HCEC 1CT (cell line): ENCODE measurements at regions not wholly inside any gene's neighbourhood (a gene's known extent, or its start where the extent isn't known, plus 50 kb on each side); places are given as distances from the start of the nearest gene placed in this dataset.

Source experiments
- DNase-seq: peaks from one replicate; pipeline ENCODE4 v3.0.0-alpha.2; 2017

GRCh38 chr1:24999426-24999825 is 69.3 kb upstream of the RUNX3 start:
- no peak for DNase-seq

DNA sequence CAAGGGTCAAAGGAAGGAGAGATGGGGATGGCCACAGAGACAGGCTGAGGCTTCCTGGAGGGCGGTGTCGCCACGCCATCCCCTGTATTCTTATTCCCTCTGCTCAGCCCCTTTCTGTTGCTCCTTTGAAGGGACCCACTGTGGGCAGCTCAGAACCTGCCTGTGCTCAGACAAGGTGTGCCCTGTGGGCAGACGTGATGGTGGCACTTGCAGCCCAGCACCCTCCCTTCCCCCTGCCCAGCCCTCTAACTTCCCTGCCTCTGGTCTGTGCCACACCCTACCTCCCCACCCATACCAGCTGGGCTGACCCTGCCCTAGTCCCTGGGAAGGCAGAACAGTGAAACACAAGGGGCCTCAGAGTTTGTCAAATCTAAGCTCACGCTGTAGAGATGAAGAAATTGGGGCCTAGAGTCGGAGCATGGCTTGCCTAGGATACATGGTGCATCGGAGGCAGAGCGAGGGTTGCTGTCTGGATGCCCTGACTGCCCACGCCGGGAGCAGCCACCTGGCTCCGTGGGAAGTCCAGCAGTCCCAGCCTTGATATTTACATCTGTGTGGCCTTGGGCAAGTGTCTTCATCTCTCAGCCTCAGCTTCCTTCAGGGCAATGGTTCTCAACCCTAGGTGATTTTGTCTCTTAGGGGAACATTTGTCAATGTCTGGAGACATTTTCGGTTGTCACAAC is 68.6 kb upstream of the RUNX3 start:
- DNase-seq = no peak

DNA sequence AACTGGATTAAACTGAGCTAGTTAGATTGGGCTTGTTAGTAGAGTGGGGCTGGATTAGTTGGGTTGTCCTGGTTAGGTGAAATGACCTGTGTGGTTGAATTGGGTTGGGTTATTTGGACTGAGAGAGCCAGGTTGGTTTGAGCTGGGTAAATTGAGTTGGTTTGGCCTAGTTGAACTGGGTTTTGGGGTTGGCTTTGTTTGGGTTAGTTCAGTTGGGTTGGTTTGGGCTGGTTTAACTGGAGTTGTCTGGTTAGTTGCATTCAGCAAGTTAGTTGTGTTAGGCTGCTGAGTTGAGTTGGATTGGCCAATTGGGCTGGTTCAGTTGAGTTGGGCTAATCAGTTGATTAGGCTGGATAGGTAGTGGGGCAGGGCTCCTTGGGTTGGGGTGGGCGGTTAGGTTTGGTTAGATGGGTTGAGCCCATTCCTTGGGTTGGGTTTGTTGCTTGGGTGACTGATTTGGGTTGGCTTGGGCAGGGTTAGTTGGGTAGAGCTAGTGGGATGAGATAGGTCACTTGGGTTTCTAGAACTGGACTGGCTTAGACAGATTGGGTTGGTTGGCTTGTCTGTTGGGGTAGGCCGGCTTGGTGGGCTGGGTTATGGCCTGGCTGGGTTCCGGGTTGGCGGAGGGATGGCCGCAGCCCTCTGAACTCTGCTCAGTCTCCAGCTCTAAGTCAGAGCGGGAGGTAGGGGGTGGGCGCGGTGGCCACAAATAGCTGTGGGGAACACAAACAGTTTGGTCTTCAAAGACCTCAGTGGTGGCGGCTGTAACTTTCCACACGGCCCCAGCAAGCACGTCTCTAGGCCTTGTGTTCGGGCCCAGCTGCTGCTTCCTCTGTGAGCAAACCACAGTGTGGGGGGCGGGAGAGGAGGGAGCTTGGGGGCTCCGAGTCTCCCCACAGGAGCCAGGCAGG is 67.2 kb upstream of the RUNX3 start:
- no peak for DNase-seq

DNA sequence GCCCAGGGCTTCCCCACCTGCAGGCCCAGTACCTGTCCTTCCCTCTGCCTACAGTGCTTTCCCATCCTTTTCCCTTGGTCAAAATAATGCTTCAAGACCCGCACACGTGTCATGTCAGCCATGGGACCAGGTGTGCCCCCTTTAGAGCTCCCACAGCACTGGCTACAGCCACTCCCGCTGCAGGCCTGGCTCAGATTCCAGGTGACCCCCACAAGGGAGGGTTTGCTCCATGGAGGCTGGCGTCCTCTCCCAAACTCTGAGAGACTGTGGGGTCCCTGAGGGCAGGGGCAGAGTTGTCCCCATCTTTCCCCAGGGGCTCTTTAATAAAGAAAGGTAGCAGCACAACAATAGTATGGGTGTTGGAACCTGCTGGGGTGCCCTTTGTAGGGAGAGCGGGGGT is 66.4 kb upstream of the RUNX3 start:
- DNase-seq = no peak

DNA sequence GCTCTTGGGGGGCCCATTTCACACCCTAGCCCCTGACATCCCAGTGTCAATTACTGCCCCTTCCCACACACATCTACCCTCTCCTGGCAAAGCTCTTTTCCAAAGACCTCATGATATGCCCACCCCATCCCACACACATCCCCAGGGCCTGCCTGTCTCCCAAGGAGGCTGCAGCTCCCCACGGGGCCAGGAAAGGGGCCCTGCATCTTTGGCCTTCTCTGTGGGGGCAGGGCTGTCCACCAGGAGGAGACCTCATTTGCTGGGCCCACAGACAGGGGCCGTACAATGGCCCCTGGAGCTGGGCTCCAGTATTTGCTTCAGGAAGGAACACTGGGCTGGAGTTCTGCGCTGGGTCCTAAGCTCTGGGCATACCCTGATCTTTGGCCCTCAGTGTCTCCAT is 65.6 kb upstream of the RUNX3 start:
- DNase-seq = no peak

DNA sequence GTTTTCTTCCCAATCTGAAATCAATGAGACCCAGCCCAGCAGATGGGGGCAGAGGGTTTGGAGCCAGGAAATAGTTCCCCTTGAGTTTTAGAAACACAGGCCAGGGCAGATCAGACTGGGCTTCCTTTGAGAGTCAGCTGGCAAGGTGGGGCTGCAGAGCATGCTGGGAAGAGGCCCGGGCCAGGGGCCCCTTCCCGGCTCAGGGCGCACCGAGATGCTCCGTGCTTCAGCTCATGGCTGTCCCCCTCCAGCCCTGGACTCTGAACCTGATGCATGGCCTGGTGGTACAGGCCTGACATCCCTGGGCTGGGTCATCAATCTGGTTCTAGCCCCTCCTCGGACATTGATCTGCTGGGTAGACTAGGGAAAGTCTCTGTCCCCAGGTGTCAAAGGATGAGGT is 65.1 kb upstream of the RUNX3 start:
- no peak for DNase-seq

GRCh38 chr1:24993871-24994580 is 64.0 kb upstream of the RUNX3 start:
- no peak for DNase-seq

DNA sequence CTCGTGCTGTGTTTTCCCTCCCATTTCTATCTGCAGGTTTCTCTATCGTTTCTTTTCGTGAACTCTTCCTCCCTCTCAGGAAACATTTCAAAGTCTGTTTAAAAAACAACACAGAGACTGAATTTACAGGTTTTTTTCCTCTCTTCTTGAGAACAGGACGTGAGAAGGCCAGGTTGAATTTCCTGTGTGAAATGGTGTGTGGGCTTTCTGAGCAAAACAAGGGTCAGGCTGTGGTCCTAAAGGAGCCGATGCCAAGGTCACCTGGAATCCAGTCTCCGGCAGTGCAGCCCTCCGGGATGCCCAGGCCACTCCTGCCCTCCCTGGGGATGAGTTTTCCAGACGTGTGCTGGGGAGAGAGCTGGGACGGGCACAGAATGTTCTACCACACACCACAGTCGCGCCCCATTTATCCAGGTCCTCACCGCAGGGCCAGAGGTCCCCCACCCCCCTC is 62.7 kb upstream of the RUNX3 start:
- no peak for DNase-seq

DNA sequence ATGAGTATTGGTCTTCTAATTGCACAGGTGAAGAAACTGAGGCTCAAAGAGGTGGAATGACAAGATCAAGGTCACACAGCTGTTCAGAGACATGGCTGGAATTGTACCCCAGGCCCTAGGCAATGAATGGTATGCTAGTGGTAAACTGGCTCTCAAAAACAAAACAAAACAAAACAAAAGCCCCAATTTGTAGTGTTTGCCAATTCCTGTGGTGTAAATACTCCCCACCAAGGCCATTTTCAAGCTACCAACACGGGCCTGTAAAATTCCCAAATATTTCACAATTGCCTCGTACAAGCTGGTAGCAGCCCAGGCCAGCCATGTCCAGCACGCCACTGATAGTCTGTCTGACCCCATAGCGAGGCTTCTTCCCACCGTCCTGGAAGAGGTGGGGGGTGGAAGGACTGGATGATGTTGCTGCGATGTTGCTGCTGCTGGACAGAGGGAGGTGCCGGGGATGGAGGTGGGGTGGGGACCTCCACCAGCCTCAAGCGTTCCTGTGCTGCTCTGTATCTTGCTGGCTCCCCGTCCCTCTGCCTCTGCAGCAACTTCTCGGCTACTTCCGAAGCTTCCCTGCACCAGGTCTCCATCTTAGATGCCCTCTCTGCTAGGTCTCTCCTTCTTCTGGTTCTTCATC is 62.2 kb upstream of the RUNX3 start:
- DNase-seq = no peak

DNA sequence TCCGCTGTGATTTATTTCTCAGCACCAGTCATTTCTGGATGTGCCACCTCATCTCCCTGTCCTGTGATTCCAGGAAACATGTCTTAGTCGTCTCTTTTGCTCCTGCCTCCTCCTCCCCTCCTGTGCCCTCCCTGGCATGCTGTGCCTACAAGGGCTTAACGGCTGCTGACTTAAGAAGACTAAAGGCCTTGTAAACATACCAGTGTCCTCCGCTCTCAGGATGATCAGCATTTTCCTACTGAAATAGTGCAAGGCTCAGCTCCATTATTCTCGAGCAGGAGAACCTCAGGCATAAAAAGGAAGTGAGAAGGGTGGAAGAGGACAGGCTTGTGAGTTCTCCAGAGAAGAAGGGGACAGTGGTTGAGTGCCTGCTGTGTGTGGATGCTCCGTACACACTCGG is 61.6 kb upstream of the RUNX3 start:
- no peak for DNase-seq

- DNase-seq = no peak
Observed at GRCh38 chr1:24990779-24991641, 60.9 kb upstream of the RUNX3 start.

- no peak for DNase-seq
Observed at GRCh38 chr1:24990136-24990535, 60.1 kb upstream of the RUNX3 start.

GRCh38 chr1:24989082-24989481 is 59.0 kb upstream of the RUNX3 start:
- no peak for DNase-seq

- no peak for DNase-seq
Observed at GRCh38 chr1:24988558-24988912, 58.5 kb upstream of the RUNX3 start.

DNA sequence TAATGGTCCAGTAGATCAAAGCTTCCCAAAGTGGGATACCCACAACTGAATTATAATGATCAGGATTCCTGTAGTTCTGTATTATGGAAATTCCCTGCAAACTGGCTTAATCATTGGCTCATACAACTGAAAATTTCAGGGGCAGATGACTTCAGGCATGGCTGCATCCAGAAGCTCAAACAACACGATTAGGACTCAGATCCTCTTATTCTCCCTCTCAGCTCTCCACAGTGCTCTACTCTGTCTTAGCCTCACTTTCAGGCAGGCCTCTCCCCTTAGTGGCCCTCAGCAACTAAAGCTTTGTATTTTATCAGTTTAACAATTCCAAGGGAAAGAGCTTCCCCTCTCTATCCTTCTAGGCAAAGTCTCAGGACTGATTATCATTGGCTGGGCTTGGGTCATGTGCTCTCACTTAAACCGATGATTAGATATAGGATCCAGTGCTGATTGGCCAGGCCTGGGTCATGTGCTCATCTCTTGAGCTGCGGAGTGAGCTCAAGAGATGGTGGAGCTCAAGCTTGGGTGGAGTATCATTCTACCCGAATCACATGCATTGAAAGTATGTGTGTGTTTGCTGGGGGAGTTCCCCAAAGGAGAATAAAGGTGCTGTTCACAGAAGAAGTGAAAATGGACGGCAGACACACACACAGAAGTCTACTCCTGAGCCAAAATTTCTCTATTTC is 57.9 kb upstream of the RUNX3 start:
- DNase-seq = no peak

GRCh38 chr1:24987424-24987823 is 57.3 kb upstream of the RUNX3 start:
- DNase-seq = no peak

GRCh38 chr1:24986372-24986965 is 56.4 kb upstream of the RUNX3 start:
- no peak for DNase-seq

DNA sequence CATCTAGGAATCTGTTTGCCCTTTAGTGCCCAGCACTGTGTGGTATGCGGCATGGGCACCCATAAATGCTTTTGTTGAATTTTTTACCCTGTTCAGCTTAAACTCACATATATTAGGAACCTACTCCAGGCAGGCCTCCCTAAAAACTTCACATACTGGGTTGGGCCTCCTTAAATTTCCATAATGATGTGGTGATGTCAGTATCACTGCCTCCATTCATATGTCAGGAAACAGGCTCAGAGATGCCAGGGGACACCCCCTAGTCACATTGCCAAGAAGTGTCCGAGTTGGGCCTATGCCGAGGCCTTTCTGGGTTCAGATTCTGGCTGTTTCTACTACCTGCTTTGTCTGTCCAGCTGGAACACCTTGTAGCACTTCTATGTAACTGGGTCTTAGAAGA is 55.7 kb upstream of the RUNX3 start:
- DNase-seq = no peak

DNA sequence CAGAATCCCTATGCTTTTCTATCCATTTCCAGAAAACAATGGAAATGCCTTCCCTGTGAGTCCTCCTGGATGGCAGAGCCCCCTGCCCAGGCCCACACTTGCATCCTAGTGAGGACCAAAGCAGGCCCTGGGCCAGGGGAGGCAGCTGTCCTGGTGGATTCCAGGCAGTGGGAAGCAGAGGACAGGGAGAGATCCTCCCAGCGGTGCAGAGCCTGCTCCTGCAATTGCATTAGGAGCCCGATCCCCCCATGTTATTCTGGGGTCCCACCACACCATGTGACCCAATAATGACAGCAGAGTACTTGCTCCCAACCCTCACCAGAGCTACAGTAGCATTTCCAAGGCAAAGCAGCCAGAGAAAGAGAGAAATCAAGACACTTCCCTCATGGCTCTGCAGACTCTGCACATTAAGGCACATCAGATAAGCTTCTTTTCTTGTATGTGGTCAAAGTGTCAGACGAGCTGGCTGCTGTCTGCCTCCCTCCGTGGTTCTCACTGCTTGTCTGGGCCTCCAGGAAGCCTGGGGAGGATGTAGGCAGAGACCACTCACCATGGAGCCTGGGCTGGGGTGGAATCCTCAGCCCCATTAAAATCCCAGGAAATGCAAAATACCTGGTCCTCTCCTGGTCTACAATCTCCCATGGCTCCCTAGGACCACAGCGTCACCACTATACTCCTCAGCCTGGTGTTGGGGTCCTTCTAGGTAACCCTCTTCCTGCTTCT is 54.9 kb upstream of the RUNX3 start:
- no peak for DNase-seq

DNA sequence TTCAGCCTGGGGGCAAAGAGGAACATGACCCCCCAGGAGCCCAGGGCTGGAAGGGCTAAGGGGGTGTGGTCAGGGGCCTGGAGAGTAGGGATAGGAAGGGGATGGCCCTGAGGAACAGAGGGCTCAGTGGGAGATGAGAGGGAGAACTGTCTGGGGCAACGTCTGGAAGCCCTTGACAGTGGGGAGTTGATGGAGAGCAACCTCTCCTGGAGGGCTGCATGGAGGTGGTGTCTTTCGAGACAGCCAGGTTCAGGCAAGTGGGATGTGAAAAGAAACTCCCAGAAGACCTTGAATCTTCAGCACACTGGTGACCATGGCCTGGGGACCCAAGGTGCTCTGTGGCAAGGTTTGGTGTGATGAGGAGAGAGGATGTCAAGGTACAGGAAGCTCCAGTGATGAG is 54.2 kb upstream of the RUNX3 start:
- no peak for DNase-seq
